ENCODE measurements at regions not wholly inside any gene's neighbourhood (a gene's known extent, or its start where the extent isn't known, plus 50 kb on each side); places are given as distances from the start of the nearest gene placed in this dataset.
"Not testable (repeated sequence)": the region's sequence is repeated elsewhere in the genome, so short reads cannot be mapped to it uniquely, and the experiment has no call there.

GRCh38 chr13:81406639-81407292 is 1065.8 kb upstream of the SPRY2 start:
- Histone ChIP-seq H3K27ac (ENCODE audit: low read depth) (no peak overlapping the region), H3K36me3 (ENCODE audit: insufficient read depth) (no peaks in the 10 kb centered on the region), H3K4me1 (ENCODE audit: insufficient read depth) (no peaks in the 10 kb centered on the region), H3K4me3 (ENCODE audit: low read depth, low read length) (no peak overlapping the region)
- no peak for DNase-seq (ENCODE audit: extremely low spot score)
- 65% methylated on average over 4 of the region's 4 CpGs for WGBS

- H3K4me3 ChIP-seq (ENCODE audit: low read depth, low read length), result no peak overlapping the region
- no peak for DNase-seq (ENCODE audit: extremely low spot score)
- no peaks in the 10 kb centered on the region for H3K4me1 ChIP-seq (ENCODE audit: insufficient read depth)
- no peaks in the 10 kb centered on the region for H3K36me3 ChIP-seq (ENCODE audit: insufficient read depth)
- 42% methylated on average over 3 of the region's 3 CpGs for WGBS
- H3K27ac ChIP-seq (ENCODE audit: low read depth), result no peak overlapping the region
These were observed 1065.1 kb upstream of the SPRY2 start for GRCh38 chr13:81406022-81406421.

- DNase-seq (ENCODE audit: extremely low spot score), result no peak
- Histone ChIP-seq H3K36me3 (ENCODE audit: insufficient read depth) (no peaks in the 10 kb centered on the region), H3K4me3 (ENCODE audit: low read depth, low read length) (no peak overlapping the region), H3K27ac (ENCODE audit: low read depth) (no peak overlapping the region), H3K4me1 (ENCODE audit: insufficient read depth) (no peaks in the 10 kb centered on the region)
- WGBS, result 74% methylated on average over 4 of the region's 4 CpGs
These were observed 1055.3 kb upstream of the SPRY2 start for GRCh38 chr13:81396192-81396591.

DNA sequence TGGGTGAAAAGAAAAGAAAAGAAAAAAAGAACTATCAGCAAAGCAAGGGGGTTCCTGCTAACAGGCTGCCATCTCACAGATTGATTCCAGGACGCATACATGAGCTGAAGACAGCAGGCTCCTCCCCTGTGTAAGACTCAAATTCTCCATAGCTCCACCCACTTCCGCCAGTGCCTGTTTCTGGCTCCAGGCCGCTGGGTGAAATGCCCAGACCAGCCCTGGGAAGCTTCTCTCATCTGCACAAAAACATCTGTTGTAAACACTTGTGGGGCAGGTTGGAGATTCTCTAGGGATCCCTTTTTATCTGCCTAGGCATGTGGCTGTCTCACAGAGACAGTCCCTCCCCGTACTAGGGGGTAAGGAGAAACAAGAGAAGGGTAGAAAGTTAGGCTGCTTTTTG is 1054.4 kb upstream of the SPRY2 start:
- Histone ChIP-seq H3K27ac (ENCODE audit: low read depth) (no peak overlapping the region), H3K36me3 (ENCODE audit: insufficient read depth) (no peaks in the 10 kb centered on the region), H3K4me1 (ENCODE audit: insufficient read depth) (no peaks in the 10 kb centered on the region), H3K4me3 (ENCODE audit: low read depth, low read length) (no peak overlapping the region)
- WGBS, result 55% methylated on average over 4 of the region's 4 CpGs
- no peak for DNase-seq (ENCODE audit: extremely low spot score)

DNA sequence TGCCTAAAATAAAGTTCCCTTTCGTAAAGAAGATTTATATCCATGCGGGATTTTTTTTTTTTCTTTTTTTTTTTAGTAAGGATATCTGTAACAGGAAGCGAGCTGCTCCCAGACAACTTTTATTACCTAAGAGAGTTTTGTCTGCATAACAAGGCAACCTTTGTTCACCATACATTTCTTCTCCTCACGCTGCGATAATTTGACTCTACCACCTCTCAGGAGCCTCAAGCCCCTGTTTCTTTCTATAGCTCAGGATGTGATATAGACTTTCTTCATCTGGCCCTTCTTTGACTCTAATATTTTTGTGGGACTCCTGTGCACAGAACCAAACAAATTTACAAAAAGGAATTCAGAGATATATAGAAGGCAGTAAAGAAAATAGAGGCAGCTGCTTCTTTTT is 1053.7 kb upstream of the SPRY2 start:
- H3K36me3 ChIP-seq (ENCODE audit: insufficient read depth), result no peaks in the 10 kb centered on the region
- no peaks in the 10 kb centered on the region for H3K4me1 ChIP-seq (ENCODE audit: insufficient read depth)
- no peak overlapping the region for H3K27ac ChIP-seq (ENCODE audit: low read depth)
- 45% methylated on average over 5 of the region's 5 CpGs for WGBS
- DNase-seq (ENCODE audit: extremely low spot score), result no peak
- no peak overlapping the region for H3K4me3 ChIP-seq (ENCODE audit: low read depth, low read length)

GRCh38 chr13:81393721-81394120 is 1052.8 kb upstream of the SPRY2 start:
- WGBS, result 25% methylated on average over 1 of the region's 1 CpG
- no peak for DNase-seq (ENCODE audit: extremely low spot score)
- Histone ChIP-seq H3K4me3 (ENCODE audit: low read depth, low read length) (no peak overlapping the region), H3K27ac (ENCODE audit: low read depth) (no peak overlapping the region), H3K36me3 (ENCODE audit: insufficient read depth) (no peaks in the 10 kb centered on the region), H3K4me1 (ENCODE audit: insufficient read depth) (no peaks in the 10 kb centered on the region)

DNA sequence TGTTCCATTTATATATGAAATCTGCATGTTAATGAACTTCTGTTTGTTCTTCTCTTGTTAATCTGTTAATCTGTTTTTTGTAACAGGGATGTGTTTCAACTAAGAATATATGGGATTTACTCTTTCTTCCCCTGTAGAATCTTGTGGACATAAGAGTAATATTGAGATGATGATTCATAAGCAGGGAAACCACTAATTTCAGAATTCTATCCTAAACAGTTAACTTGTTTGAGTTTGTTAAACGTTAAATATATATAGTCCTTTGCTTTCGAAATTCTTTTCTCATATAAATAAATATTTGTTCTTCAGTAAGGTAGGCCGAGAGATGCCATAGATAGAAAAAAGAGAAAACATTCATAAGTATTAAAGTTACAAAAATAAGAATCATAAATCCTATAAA is 1052.2 kb upstream of the SPRY2 start:
- no peaks in the 10 kb centered on the region for H3K4me1 ChIP-seq (ENCODE audit: insufficient read depth)
- H3K36me3 ChIP-seq (ENCODE audit: insufficient read depth), result no peaks in the 10 kb centered on the region
- DNase-seq (ENCODE audit: extremely low spot score), result no peak
- no peak overlapping the region for H3K4me3 ChIP-seq (ENCODE audit: low read depth, low read length)
- no peak overlapping the region for H3K27ac ChIP-seq (ENCODE audit: low read depth)
- WGBS, result 62% methylated on average over 3 of the region's 3 CpGs

GRCh38 chr13:81388400-81388799 is 1047.5 kb upstream of the SPRY2 start:
- whole genome bisulfite sequencing, result 37% methylated on average over 1 of the region's 1 CpG
- no peaks in the 10 kb centered on the region for H3K4me1 ChIP-seq (ENCODE audit: insufficient read depth)
- no peak overlapping the region for H3K27ac ChIP-seq (ENCODE audit: low read depth)
- H3K4me3 ChIP-seq (ENCODE audit: low read depth, low read length), result no peak overlapping the region
- no peaks in the 10 kb centered on the region for H3K36me3 ChIP-seq (ENCODE audit: insufficient read depth)
- no peak for DNase-seq (ENCODE audit: extremely low spot score)

GRCh38 chr13:81383444-81383843 is 1042.5 kb upstream of the SPRY2 start:
- WGBS, result 76% methylated on average over 5 of the region's 5 CpGs
- Histone ChIP-seq H3K36me3 (ENCODE audit: insufficient read depth) (no peaks in the 10 kb centered on the region), H3K4me3 (ENCODE audit: low read depth, low read length) (no peak overlapping the region), H3K27ac (ENCODE audit: low read depth) (no peak overlapping the region), H3K4me1 (ENCODE audit: insufficient read depth) (no peaks in the 10 kb centered on the region)
- no peak for DNase-seq (ENCODE audit: extremely low spot score)

DNA sequence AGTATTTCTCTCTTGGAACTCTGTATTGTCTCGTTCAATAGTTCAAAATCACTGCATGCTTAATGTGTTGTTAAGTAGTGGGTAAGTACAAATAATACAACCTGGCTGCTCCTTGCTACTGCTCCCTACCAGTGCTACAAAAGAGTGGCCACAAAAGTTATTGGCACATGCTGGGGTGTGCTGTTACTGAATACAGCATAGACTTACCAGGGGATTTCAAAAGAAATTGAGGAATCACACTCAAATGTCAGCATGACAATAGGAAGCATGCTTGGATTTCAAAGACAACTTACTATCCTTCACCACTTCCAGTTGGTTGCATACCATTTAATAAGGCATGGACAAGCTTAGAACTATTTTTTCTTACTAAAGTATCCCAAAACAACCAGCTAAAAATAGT is 1041.3 kb upstream of the SPRY2 start:
- H3K36me3 ChIP-seq (ENCODE audit: insufficient read depth), result no peaks in the 10 kb centered on the region
- 83% methylated on average over 1 of the region's 1 CpG for WGBS
- H3K4me3 ChIP-seq (ENCODE audit: low read depth, low read length), result no peak overlapping the region
- no peak overlapping the region for H3K27ac ChIP-seq (ENCODE audit: low read depth)
- DNase-seq (ENCODE audit: extremely low spot score), result no peak
- H3K4me1 ChIP-seq (ENCODE audit: insufficient read depth), result no peaks in the 10 kb centered on the region

DNA sequence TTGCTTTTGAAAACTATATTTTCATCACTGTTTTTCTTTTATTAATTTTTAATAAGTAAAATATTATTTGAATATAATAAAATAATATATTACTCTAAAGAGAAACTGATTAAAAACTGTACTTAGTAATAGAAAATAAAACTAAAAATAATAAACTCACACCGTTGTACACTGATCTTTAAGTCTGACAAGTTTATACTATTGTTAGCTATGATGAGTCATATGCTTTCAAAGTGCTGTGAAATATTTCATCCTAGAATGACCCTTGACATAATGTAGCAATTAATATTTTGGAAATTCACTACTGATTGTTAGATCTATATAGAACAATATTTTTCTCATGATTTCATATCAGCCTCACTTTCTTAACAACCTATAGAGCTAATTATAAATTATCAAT is 1040.6 kb upstream of the SPRY2 start:
- no peak overlapping the region for H3K27ac ChIP-seq (ENCODE audit: low read depth)
- DNase-seq (ENCODE audit: extremely low spot score), result no peak
- WGBS, result 60% methylated on average over 1 of the region's 1 CpG
- no peaks in the 10 kb centered on the region for H3K36me3 ChIP-seq (ENCODE audit: insufficient read depth)
- H3K4me1 ChIP-seq (ENCODE audit: insufficient read depth), result no peaks in the 10 kb centered on the region
- no peak overlapping the region for H3K4me3 ChIP-seq (ENCODE audit: low read depth, low read length)

DNA sequence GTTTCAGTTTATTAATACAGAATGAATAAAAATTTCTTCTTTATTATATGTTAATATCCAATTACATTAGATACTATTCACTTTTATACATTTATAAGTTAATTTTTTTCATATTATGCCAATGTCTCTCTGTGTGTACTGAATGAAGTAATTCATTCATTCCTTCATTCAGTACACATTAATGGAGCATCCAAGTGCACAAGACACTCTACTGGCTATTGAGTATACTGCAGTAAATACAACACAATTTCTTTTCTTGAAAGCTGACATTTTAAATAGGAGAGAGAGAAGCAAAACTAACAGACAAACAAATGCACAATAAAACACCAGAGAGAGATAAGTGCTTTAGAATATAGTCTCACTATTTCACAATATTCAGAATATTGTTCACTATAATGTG is 1038.3 kb upstream of the SPRY2 start:
- H3K36me3 ChIP-seq (ENCODE audit: insufficient read depth), result no peaks in the 10 kb centered on the region
- H3K4me1 ChIP-seq (ENCODE audit: insufficient read depth), result no peaks in the 10 kb centered on the region
- H3K4me3 ChIP-seq (ENCODE audit: low read depth, low read length), result no peak overlapping the region
- no peak for DNase-seq (ENCODE audit: extremely low spot score)
- H3K27ac ChIP-seq (ENCODE audit: low read depth), result no peak overlapping the region

DNA sequence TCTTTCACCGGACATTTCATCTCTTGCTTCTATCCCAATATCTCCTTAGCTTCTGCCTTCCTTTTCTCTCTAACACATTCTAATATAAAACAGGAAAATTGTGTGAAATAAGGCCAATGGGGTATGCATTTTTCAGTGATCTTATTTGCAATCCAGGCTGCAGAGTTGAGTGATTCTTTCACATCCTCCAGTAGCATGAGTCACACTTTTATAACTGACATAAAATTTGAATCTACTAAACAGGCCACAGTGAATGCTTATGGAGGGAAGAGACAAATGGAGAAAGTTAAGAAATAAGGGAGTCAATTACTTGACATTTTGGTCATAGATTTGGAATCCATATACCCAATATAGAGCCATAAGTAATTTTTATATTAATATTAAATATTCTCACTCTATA is 1037.0 kb upstream of the SPRY2 start:
- WGBS, result 86% methylated on average over 1 of the region's 1 CpG
- no peak for DNase-seq (ENCODE audit: extremely low spot score)

DNA sequence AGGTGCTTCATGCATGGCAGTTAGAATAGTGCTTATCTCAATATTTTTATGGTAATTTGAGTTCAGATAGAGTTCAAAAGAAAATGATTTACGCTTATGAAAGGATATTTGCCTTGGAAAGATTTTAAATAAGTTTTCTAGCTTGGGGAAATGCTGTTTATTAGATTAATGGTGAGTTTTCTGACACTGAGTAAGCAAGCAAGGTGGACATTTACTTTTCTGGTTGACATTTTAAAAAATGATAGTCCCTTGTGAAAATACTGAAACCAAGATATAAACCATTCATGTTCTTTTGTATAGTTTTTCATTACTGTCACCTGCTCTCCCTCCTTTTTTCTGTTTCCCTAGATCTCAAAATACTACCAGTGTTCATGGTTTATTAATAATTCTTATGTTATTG is 1034.8 kb upstream of the SPRY2 start:
- no peak for DNase-seq (ENCODE audit: extremely low spot score)

More for the DNA sequence above, 1037.0 kb upstream of the SPRY2 start:
- H3K27ac ChIP-seq (ENCODE audit: low read depth), result no peak overlapping the region
- H3K36me3 ChIP-seq (ENCODE audit: insufficient read depth), result no peaks in the 10 kb centered on the region
- H3K4me3 ChIP-seq (ENCODE audit: low read depth, low read length), result no peak overlapping the region
- H3K4me1 ChIP-seq (ENCODE audit: insufficient read depth), result no peaks in the 10 kb centered on the region

GRCh38 chr13:81362711-81363110 is 1021.8 kb upstream of the SPRY2 start:
- not testable (repeated sequence) for H3K4me1 ChIP-seq (ENCODE audit: insufficient read depth); H3K27ac ChIP-seq (ENCODE audit: low read depth); H3K36me3 ChIP-seq (ENCODE audit: insufficient read depth); H3K4me3 ChIP-seq (ENCODE audit: low read depth, low read length); DNase-seq (ENCODE audit: extremely low spot score)
- 66% methylated on average over 2 of the region's 2 CpGs for WGBS

More for the DNA sequence above, 1034.8 kb upstream of the SPRY2 start:
- Histone ChIP-seq H3K4me3 (ENCODE audit: low read depth, low read length) (no peak overlapping the region), H3K4me1 (ENCODE audit: insufficient read depth) (no peaks in the 10 kb centered on the region), H3K27ac (ENCODE audit: low read depth) (no peak overlapping the region), H3K36me3 (ENCODE audit: insufficient read depth) (no peaks in the 10 kb centered on the region)
- WGBS, result 54% methylated on average over 1 of the region's 1 CpG
